ENCODE measurements at regions not wholly inside any gene's neighbourhood (a gene's known extent, or its start where the extent isn't known, plus 50 kb on each side); places are given as distances from the start of the nearest gene placed in this dataset.

GRCh38 chr10:91137011-91137643 lies 83.3 kb upstream of the PCGF5 start:
- no peak for TF ChIP-seq GATA2 (IDR thresholded peaks at IDR 0.05; ENCODE audit: low read depth, low read length)
- no peak for TF ChIP-seq GATA3 (IDR thresholded peaks at IDR 0.05; ENCODE audit: low read depth, low read length)
